ENCODE measurements at regions not wholly inside any gene's neighbourhood (a gene's known extent, or its start where the extent isn't known, plus 50 kb on each side); places are given as distances from the start of the nearest gene placed in this dataset.

DNA sequence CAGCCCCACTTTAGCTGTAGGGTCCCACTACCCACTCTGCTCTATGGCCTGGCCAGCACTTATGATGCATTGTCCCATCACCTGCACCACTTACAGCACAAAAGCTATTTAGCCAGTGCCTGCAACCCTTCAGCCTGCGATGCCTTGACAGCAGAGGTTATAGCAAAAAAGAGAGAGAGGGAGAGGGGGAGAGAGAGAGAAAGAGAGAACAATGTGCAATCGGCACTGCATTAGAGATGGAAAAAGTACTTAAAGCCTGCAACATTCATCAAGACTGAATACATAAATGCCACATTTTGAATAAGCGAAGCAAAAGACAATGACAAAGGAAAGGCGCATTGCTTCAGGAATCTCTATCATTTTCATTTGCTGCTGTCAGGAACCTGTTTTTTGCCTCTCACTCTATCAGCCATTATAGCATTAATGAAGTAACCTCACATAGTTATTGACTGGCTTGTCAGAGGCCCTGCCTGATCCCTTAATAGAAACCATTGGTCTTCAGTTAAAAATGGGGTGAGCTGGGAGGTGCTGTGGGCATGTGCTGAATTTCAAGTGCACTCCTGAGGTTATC is 833.1 kb downstream of the BCL11A start:
- TF ChIP-seq, protein P1, sequence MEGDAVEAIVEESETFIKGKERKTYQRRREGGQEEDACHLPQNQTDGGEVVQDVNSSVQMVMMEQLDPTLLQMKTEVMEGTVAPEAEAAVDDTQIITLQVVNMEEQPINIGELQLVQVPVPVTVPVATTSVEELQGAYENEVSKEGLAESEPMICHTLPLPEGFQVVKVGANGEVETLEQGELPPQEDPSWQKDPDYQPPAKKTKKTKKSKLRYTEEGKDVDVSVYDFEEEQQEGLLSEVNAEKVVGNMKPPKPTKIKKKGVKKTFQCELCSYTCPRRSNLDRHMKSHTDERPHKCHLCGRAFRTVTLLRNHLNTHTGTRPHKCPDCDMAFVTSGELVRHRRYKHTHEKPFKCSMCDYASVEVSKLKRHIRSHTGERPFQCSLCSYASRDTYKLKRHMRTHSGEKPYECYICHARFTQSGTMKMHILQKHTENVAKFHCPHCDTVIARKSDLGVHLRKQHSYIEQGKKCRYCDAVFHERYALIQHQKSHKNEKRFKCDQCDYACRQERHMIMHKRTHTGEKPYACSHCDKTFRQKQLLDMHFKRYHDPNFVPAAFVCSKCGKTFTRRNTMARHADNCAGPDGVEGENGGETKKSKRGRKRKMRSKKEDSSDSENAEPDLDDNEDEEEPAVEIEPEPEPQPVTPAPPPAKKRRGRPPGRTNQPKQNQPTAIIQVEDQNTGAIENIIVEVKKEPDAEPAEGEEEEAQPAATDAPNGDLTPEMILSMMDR (IDR thresholded peaks at IDR 0.05): no peak
- no peak for TF ChIP-seq SIN3A (IDR thresholded peaks at IDR 0.05; ENCODE audit: borderline replicate concordance, insufficient read depth, low read depth, low read length)
- TF ChIP-seq POLR2AphosphoS5 (IDR thresholded peaks at IDR 0.05; ENCODE audit: low read depth, low read length): no peak
- TF ChIP-seq, protein P2, sequence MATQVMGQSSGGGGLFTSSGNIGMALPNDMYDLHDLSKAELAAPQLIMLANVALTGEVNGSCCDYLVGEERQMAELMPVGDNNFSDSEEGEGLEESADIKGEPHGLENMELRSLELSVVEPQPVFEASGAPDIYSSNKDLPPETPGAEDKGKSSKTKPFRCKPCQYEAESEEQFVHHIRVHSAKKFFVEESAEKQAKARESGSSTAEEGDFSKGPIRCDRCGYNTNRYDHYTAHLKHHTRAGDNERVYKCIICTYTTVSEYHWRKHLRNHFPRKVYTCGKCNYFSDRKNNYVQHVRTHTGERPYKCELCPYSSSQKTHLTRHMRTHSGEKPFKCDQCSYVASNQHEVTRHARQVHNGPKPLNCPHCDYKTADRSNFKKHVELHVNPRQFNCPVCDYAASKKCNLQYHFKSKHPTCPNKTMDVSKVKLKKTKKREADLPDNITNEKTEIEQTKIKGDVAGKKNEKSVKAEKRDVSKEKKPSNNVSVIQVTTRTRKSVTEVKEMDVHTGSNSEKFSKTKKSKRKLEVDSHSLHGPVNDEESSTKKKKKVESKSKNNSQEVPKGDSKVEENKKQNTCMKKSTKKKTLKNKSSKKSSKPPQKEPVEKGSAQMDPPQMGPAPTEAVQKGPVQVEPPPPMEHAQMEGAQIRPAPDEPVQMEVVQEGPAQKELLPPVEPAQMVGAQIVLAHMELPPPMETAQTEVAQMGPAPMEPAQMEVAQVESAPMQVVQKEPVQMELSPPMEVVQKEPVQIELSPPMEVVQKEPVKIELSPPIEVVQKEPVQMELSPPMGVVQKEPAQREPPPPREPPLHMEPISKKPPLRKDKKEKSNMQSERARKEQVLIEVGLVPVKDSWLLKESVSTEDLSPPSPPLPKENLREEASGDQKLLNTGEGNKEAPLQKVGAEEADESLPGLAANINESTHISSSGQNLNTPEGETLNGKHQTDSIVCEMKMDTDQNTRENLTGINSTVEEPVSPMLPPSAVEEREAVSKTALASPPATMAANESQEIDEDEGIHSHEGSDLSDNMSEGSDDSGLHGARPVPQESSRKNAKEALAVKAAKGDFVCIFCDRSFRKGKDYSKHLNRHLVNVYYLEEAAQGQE (IDR thresholded peaks at IDR 0.05; ENCODE audit: insufficient read depth in 1 of 2, low read depth in 2 of 2, low read length in 1 of 2): no peak
